Globus pallidus (tissue), 1 donor: ENCODE measurements at regions not wholly inside any gene's neighbourhood (a gene's known extent, or its start where the extent isn't known, plus 50 kb on each side); places are given as distances from the start of the nearest gene placed in this dataset.
"Not testable (repeated sequence)": the region's sequence is repeated elsewhere in the genome, so short reads cannot be mapped to it uniquely, and the experiment has no call there.

Source experiments
- DNase-seq: peaks from one replicate; pipeline ENCODE4 v3.0.0-alpha.2; 2015; ENCODE audit warnings: low spot score

- DNase-seq, result no peak
Measured at GRCh38 chr2:67571785-67572718, 174.9 kb downstream of the ETAA1 start.

- DNase-seq, result no peak
Measured at GRCh38 chr2:67572721-67573435, 175.7 kb downstream of the ETAA1 start.

- DNase-seq, result no peak
Measured at GRCh38 chr2:67574230-67574629, 177.1 kb downstream of the ETAA1 start.

- DNase-seq, result no peak
Measured at GRCh38 chr2:67576226-67576625, 179.1 kb downstream of the ETAA1 start.

- no peak for DNase-seq
Measured at GRCh38 chr2:67576991-67577390, 179.9 kb downstream of the ETAA1 start.

GRCh38 chr2:67579216-67579615, 182.1 kb downstream of the ETAA1 start:
- DNase-seq, result no peak

- no peak for DNase-seq
Measured at GRCh38 chr2:67579806-67580205, 182.7 kb downstream of the ETAA1 start.

- no peak for DNase-seq
Measured at GRCh38 chr2:67581751-67582150, 184.6 kb downstream of the ETAA1 start.

GRCh38 chr2:67583185-67583584, 186.1 kb downstream of the ETAA1 start:
- no peak for DNase-seq

- no peak for DNase-seq
Measured at GRCh38 chr2:67585400-67585799, 188.3 kb downstream of the ETAA1 start.

GRCh38 chr2:67589121-67589520, 192.0 kb downstream of the ETAA1 start:
- not testable (repeated sequence) for DNase-seq

- not testable (repeated sequence) for DNase-seq
Measured at GRCh38 chr2:67594522-67594921, 197.4 kb downstream of the ETAA1 start.

GRCh38 chr2:67596871-67597270, 199.7 kb downstream of the ETAA1 start:
- no peak for DNase-seq

- no peak for DNase-seq
Measured at GRCh38 chr2:67599561-67599960, 202.4 kb downstream of the ETAA1 start.

- no peak for DNase-seq
Measured at GRCh38 chr2:67600222-67600871, 203.2 kb downstream of the ETAA1 start.

GRCh38 chr2:67600946-67601345, 203.8 kb downstream of the ETAA1 start:
- no peak for DNase-seq

- no peak for DNase-seq
Measured at GRCh38 chr2:67604360-67604759, 207.2 kb downstream of the ETAA1 start.

- DNase-seq, result no peak
Measured at GRCh38 chr2:67612576-67613042, 215.5 kb downstream of the ETAA1 start.

- no peak for DNase-seq
Measured at GRCh38 chr2:67613227-67613626, 216.1 kb downstream of the ETAA1 start.

- no peak for DNase-seq
Measured at GRCh38 chr2:67614454-67614853, 217.3 kb downstream of the ETAA1 start.

GRCh38 chr2:67616749-67617148, 219.6 kb downstream of the ETAA1 start:
- no peak for DNase-seq

- DNase-seq, result no peak
Measured at GRCh38 chr2:67619204-67619603, 222.1 kb downstream of the ETAA1 start.

GRCh38 chr2:67623741-67624140, 226.6 kb downstream of the ETAA1 start:
- DNase-seq, result not testable (repeated sequence)
